HG03442 (cell line): ENCODE measurements at regions not wholly inside any gene's neighbourhood (a gene's known extent, or its start where the extent isn't known, plus 50 kb on each side); places are given as distances from the start of the nearest gene placed in this dataset.
"Not testable (repeated sequence)": the region's sequence is repeated elsewhere in the genome, so short reads cannot be mapped to it uniquely, and the experiment has no call there.

Source experiments
- ATAC-seq: cut with Tn5 transposase; IDR thresholded peaks from one replicate; pipeline ENCODE4 v1.9.1; 2021; ENCODE audit warnings: mild to moderate bottlenecking, moderate library complexity; ENCODE audit not compliant: unreplicated experiment

GRCh38 chr4:122100508-122100907 lies 51.6 kb upstream of the BLTP1 start:
- no peak for ATAC-seq

- ATAC-seq = no peak
Observed at GRCh38 chr4:122099896-122100295, 52.2 kb upstream of the BLTP1 start.

GRCh38 chr4:122091836-122092405 lies 60.2 kb upstream of the BLTP1 start:
- no peak for ATAC-seq

- no peak for ATAC-seq
Observed at GRCh38 chr4:122091397-122091796, 60.7 kb upstream of the BLTP1 start.

GRCh38 chr4:122090989-122091388 lies 61.1 kb upstream of the BLTP1 start:
- no peak for ATAC-seq

GRCh38 chr4:122086338-122087065 lies 65.6 kb upstream of the BLTP1 start:
- ATAC-seq = no peak

GRCh38 chr4:122083989-122084388 lies 68.1 kb upstream of the BLTP1 start:
- no peak for ATAC-seq

GRCh38 chr4:122083351-122083750 lies 68.8 kb upstream of the BLTP1 start:
- no peak for ATAC-seq

- ATAC-seq = no peak
Observed at GRCh38 chr4:122082661-122083060, 69.5 kb upstream of the BLTP1 start.

- not testable (repeated sequence) for ATAC-seq
Observed at GRCh38 chr4:122077653-122078052, 74.5 kb upstream of the BLTP1 start.

GRCh38 chr4:122076835-122077234 lies 75.3 kb upstream of the BLTP1 start:
- ATAC-seq = not testable (repeated sequence)

- no peak for ATAC-seq
Observed at GRCh38 chr4:122073615-122074014, 78.5 kb upstream of the BLTP1 start.

- ATAC-seq = no peak
Observed at GRCh38 chr4:122065915-122066314, 86.2 kb upstream of the BLTP1 start.

GRCh38 chr4:122065149-122065548 lies 87.0 kb upstream of the BLTP1 start:
- ATAC-seq = no peak

- ATAC-seq = no peak
Observed at GRCh38 chr4:122053186-122053585, 98.9 kb upstream of the BLTP1 start.

GRCh38 chr4:122052677-122053076 lies 99.5 kb upstream of the BLTP1 start:
- no peak for ATAC-seq

- ATAC-seq = no peak
Observed at GRCh38 chr4:122050841-122051240, 99.0 kb upstream of the TRPC3 start.

- no peak for ATAC-seq
Observed at GRCh38 chr4:122047456-122048425, 95.9 kb upstream of the TRPC3 start.

- no peak for ATAC-seq
Observed at GRCh38 chr4:122046255-122046654, 94.4 kb upstream of the TRPC3 start.

GRCh38 chr4:122045533-122045932 lies 93.7 kb upstream of the TRPC3 start:
- ATAC-seq = no peak

GRCh38 chr4:122044501-122044900 lies 92.6 kb upstream of the TRPC3 start:
- ATAC-seq = no peak

GRCh38 chr4:122041312-122041711 lies 89.5 kb upstream of the TRPC3 start:
- ATAC-seq = no peak
